Liver (tissue), 8 donors: ENCODE measurements at regions not wholly inside any gene's neighbourhood (a gene's known extent, or its start where the extent isn't known, plus 50 kb on each side); places are given as distances from the start of the nearest gene placed in this dataset.

ENCODE experiments used
- DNase-seq: peaks from one replicate; pipeline ENCODE4 v3.0.0-alpha.2; 2017; ENCODE audit warnings: low spot score
- H3K27ac ChIP-seq, 2 donors: one replicate each; pipeline ENCODE4 v1.7.0; 2013; ENCODE audit warnings: inconsistent platforms in 2 of 2, low read length in 2 of 2, control low read depth in 1 of 2, low read depth in 1 of 2, mild to moderate bottlenecking in 1 of 2
- H3K27me3 ChIP-seq, 4 donors: one replicate each; pipeline versions ENCODE4 v1.6.1 to v1.7.0; 2013; ENCODE audit warnings: low read length in 3 of 4, inconsistent platforms in 1 of 4, mild to moderate bottlenecking in 1 of 4, moderate library complexity in 1 of 4; ENCODE audit not compliant: control insufficient read depth in 4 of 4, insufficient read depth in 4 of 4
- H3K36me3 ChIP-seq, 4 donors: one replicate each; pipeline versions ENCODE4 v1.6.1 to v1.7.0; 2013; ENCODE audit warnings: low read length in 3 of 4, mild to moderate bottlenecking in 3 of 4, low read depth in 1 of 4, moderate library complexity in 1 of 4; ENCODE audit not compliant: control insufficient read depth in 4 of 4, insufficient read depth in 3 of 4
- H3K4me1 ChIP-seq, 4 donors: one replicate each; pipeline versions ENCODE4 v1.6.1 to v1.7.0; 2013; ENCODE audit warnings: low read length in 3 of 4, mild to moderate bottlenecking in 3 of 4, moderate library complexity in 1 of 4; ENCODE audit not compliant: control insufficient read depth in 4 of 4, insufficient read depth in 4 of 4
- H3K4me3 ChIP-seq, 3 donors: one replicate each; pipeline versions ENCODE4 v1.6.1 to v1.7.0; 2013; ENCODE audit warnings: low read length in 3 of 3, control low read depth in 1 of 3, low read depth in 1 of 3, mild to moderate bottlenecking in 1 of 3
- H3K9ac ChIP-seq, 2 donors: one replicate each; pipeline ENCODE4 v1.7.0; 2013; ENCODE audit warnings: low read length in 2 of 2, mild to moderate bottlenecking in 2 of 2, moderate library complexity in 2 of 2, control low read depth in 1 of 2, low read depth in 1 of 2
- H3K9me3 ChIP-seq, 4 donors: one replicate each; pipeline versions ENCODE4 v1.6.1 to v1.7.0; 2013; ENCODE audit warnings: low read length in 3 of 4; ENCODE audit not compliant: control insufficient read depth in 4 of 4
- CTCF ChIP-seq: fragments of 150-350 bp; IDR thresholded peaks from 2 replicates; pipeline ENCODE4 v1.5.1; 2017; ENCODE audit warnings: improper control_type of control experiment, low read depth, low read length; ENCODE audit not compliant: missing input control
- FOXA1 ChIP-seq: IDR thresholded peaks from 2 replicates; pipeline ENCODE4 v1.6.1; 2016; ENCODE audit warnings: antibody characterized with exemption
- FOXA2 ChIP-seq: IDR thresholded peaks from 2 replicates; pipeline ENCODE4 v1.6.1; 2016; ENCODE audit warnings: antibody characterized with exemption
- HNF4G ChIP-seq: IDR thresholded peaks from 2 replicates; pipeline ENCODE4 v1.6.1; 2016; ENCODE audit warnings: antibody characterized with exemption
- JUND ChIP-seq, 2 donors: IDR thresholded peaks; 2 replicates each; pipeline ENCODE4 v1.6.1; 2016; ENCODE audit warnings: antibody characterized with exemption in 2 of 2
- MAX ChIP-seq: IDR thresholded peaks from 2 replicates; pipeline ENCODE4 v1.6.1; 2016; ENCODE audit warnings: antibody characterized with exemption
- RAD21 ChIP-seq, 2 donors: IDR thresholded peaks; 2 replicates each; pipeline ENCODE4 v1.6.1; 2016; ENCODE audit warnings: antibody characterized with exemption in 2 of 2, mild to moderate bottlenecking in 2 of 2
- REST ChIP-seq: IDR thresholded peaks from 2 replicates; pipeline ENCODE4 v1.6.1; 2016; ENCODE audit warnings: antibody characterized with exemption, mild to moderate bottlenecking
- RXRA ChIP-seq, 2 donors: IDR thresholded peaks; 2 replicates each; pipeline ENCODE4 v1.6.1; 2017 to 2018; ENCODE audit warnings: antibody characterized with exemption in 2 of 2, mild to moderate bottlenecking in 1 of 2
- SP1 ChIP-seq: IDR thresholded peaks from 2 replicates; pipeline ENCODE4 v1.6.1; 2018; ENCODE audit warnings: antibody characterized with exemption, mild to moderate bottlenecking
- TAF1 ChIP-seq: conservative IDR thresholded peaks from 2 replicates; pipeline ENCODE4 v1.6.1; 2016; ENCODE audit warnings: antibody characterized with exemption, mild to moderate bottlenecking
- ZBTB33 ChIP-seq: IDR thresholded peaks from 2 replicates; pipeline ENCODE4 v1.6.1; 2016; ENCODE audit warnings: antibody characterized with exemption
- WGBS: extraction: QIAGEN DNeasy Blood & Tissue Kit; methylation state at CpG from one replicate; pipeline ENCODE4 v1.1.7; 2013; 5-methylcytosine and 5-hydroxymethylcytosine counted together
- TF ChIP-seq, protein P1 (sequence below): IDR thresholded peaks from 2 replicates; pipeline ENCODE4 v1.6.1; 2016; ENCODE audit warnings: antibody characterized with exemption
- donor health status: healthy.
- donor health status: healthy.
- donor health status: healthy.
- donor health status: healthy.
- donor health status: healthy.

- WGBS, result 92% methylated on average over 1 of the region's 1 CpG
- TF ChIP-seq SP1 (no peak), RXRA (IDR thresholded peaks at IDR 0.05) (no peak), MAX (no peak), FOXA1 (no peak), JUND (IDR thresholded peaks at IDR 0.05) (no peak), CTCF (no peak), RAD21 (IDR thresholded peaks at IDR 0.05) (no peak), REST (no peak), TAF1 (no peak), ZBTB33 (no peak), HNF4G (no peak), FOXA2 (no peak)
- TF ChIP-seq, protein P1, sequence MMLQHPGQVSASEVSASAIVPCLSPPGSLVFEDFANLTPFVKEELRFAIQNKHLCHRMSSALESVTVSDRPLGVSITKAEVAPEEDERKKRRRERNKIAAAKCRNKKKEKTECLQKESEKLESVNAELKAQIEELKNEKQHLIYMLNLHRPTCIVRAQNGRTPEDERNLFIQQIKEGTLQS, result no peak
These were observed 323.5 kb downstream of the DUSP10 start for GRCh38 chr1:221418346-221418745.

DNA sequence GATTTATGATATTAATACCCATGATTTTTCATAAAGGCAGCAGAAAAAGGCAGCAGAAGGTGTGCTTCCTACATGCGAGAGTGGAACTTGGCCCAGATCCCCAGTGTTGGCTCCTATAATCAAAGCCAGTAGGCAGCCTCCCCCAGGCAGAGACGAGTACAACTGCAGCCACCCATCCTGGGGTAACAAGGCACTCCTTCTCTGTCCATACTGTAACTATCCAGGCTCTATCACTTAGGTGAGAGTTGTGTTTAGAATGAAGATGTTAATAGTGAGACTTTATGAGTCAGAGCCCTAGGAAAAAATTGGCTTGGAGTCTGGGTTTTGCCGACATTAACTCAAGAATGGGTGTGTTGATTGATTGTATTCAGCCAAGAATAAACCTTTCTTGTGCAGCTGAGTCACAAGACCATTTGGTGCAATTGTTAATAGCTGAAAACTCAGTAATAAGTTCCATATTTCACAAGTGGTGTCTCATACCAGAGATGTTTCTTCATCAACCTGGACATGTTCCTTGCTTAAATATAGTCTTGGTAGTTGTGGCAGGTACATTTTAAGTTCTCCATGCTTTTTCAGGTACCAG is 322.3 kb downstream of the DUSP10 start:
- H3K36me3 ChIP-seq, result no peaks in the 10 kb centered on the region
- 87% methylated on average over 3 of the region's 3 CpGs for WGBS
- no peak for DNase-seq

More at GRCh38 chr1:221418346-221418745, 323.5 kb downstream of the DUSP10 start:
- Histone ChIP-seq H3K9ac (no peak overlapping the region), H3K36me3 (no peaks in the 10 kb centered on the region), H3K9me3 (no peaks in the 10 kb centered on the region), H3K4me1 (no peaks in the 10 kb centered on the region), H3K27me3 (no peaks in the 10 kb centered on the region), H3K4me3 (no peak overlapping the region), H3K27ac (no peak overlapping the region)
- no peak for DNase-seq

More for the DNA sequence above, 322.3 kb downstream of the DUSP10 start:
- Histone ChIP-seq H3K27ac (no peak overlapping the region), H3K4me1 (no peaks in the 10 kb centered on the region), H3K27me3 (no peaks in the 10 kb centered on the region), H3K9ac (no peak overlapping the region), H3K4me3 (no peak overlapping the region), H3K9me3 (no peaks in the 10 kb centered on the region)
- TF ChIP-seq ZBTB33, result no peak
- no peak for TF ChIP-seq TAF1
- no peak for TF ChIP-seq MAX
- TF ChIP-seq RAD21 (IDR thresholded peaks at IDR 0.05), result no peak
- no peak for TF ChIP-seq REST
